Stimulated activated CD4-positive, alpha-beta T cell treated with anti-CD3 and anti-CD28 coated beads, Interleukin-15, amount 100 ng/mL, for 24 hours (primary cell): ENCODE measurements at regions not wholly inside any gene's neighbourhood (a gene's known extent, or its start where the extent isn't known, plus 50 kb on each side); places are given as distances from the start of the nearest gene placed in this dataset.

Experiments used
- DNase-seq: peaks from one replicate; pipeline ENCODE4 v3.0.0-alpha.2; 2020

DNA sequence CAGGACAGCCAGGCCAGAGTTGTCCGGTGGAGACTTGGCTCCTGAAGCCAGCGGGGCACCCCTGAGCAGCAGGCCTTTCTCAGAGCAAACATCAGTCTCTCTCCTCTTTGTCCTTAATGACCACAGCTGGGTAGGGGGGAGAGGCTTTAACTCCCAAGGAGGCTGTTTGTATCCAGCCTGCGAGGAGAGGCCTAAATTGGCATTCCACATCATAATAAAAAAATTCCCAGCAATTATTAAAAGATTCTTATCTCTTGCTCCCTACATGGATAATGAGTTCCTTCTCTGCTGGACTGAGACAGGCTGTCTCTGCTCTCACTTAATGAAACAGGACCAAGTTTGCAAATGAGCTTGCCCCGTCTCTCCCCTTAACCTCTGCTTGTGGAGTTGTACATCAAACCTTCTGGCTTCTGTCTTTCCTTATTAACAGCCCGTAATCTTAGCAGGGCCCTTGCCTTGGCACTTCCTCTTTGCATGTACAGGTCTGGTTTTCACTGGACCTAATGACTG, 838.2 kb downstream of the MAFB start:
- DNase-seq, result no peak

DNA sequence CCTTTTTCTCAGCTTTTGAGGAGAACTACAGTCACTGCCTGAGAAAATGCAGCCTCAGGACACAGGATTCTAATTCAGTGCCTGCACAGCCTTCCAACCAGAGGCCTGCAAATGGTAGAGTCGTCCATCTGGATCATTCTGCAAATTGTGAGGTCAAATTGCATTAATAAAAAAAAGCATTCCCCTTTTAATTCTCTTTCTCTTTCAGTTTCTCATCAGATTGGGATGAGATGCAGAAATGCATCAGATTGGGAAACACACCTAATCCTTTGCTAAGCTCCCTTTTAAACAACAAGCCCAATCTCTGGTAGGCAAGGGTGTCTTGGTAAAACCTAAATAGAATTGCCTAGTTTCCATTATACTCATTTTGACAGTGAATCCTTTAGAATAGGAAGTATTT, 838.8 kb downstream of the MAFB start:
- DNase-seq, result no peak

GRCh38 chr20:39849664-39850063, 839.4 kb downstream of the MAFB start:
- DNase-seq, result no peak

- DNase-seq, result no peak
Measured at GRCh38 chr20:39849171-39849570, 839.9 kb downstream of the MAFB start.

GRCh38 chr20:39839399-39840119, 849.5 kb downstream of the MAFB start:
- no peak for DNase-seq

- DNase-seq, result no peak
Measured at GRCh38 chr20:39837561-39837960, 851.5 kb downstream of the MAFB start.

DNA sequence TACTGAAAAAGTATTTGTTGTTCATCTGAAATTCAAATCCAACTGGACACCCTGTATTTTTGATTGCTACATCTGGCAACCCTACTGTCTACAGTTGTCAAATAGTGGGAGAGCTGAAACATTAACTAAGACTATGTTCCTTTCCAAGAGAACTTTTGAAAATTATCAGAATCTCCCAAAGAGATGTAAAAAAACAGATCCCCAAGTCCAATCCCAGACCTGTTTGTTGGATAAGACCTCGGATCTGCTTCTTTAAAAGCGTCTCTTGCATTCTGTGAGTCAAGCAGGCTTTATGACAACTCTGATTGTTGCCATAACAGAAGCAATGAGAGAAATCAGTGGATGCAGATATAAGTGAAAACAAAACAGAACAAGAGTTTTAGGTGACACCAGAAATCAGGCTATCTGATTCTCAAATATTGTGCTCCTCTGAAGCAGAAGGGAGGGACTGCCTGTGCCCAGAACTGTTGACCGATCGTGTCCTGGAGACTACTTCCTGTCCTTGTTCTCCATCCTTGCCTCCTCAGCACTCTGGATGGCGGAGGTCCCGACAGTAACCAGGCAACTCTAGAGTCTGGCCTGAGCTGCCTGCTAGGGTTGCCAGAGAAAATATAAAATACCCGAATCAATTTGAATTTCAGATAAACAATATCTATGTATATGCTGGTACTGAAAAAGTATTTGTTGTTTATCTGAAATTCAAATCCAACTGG, 853.8 kb downstream of the MAFB start:
- DNase-seq, result no peak

GRCh38 chr20:39830903-39831302, 858.1 kb downstream of the MAFB start:
- no peak for DNase-seq

- DNase-seq, result no peak
Measured at GRCh38 chr20:39829661-39830060, 859.4 kb downstream of the MAFB start.

GRCh38 chr20:39829256-39829655, 859.8 kb downstream of the MAFB start:
- no peak for DNase-seq

GRCh38 chr20:39825950-39826349, 863.1 kb downstream of the MAFB start:
- DNase-seq, result no peak

DNA sequence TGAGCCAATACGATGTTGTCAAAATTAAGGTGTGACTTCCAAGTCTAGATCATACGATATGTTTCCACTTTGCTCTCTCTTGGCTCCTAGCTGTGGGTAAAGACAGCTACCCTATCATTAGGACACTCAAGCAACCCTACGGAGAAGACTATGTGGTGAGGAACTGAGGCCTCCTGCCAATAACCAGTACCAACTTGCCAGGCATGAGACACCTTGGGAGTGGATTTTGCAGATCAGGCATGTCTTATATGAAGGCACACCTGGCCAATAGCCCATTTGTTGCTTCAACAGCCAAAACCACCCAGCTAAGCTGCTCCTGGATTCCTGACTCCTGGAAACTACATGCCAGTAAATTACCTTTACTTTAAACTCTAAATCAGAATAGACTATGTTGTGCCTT, 863.4 kb downstream of the DHX35 start:
- no peak for DNase-seq

DNA sequence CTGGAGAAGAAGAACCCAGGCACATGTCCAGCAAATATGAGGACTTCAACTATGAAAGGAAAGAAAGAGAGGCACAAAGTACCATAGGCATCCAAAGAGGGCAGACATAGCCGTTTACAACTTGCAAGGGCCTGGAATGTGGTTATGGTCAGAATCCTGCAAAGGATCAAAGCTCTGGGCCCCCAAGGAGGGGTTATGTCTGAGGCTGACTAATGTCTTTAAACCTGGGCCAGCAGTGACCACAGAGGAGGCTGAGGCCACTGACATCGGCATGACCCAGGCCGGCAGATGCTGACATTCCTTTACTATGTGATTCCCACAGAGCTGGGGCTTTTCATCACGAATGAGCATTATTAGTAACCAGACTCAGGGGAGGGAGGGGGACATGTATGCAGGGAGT, 861.1 kb downstream of the DHX35 start:
- no peak for DNase-seq

DNA sequence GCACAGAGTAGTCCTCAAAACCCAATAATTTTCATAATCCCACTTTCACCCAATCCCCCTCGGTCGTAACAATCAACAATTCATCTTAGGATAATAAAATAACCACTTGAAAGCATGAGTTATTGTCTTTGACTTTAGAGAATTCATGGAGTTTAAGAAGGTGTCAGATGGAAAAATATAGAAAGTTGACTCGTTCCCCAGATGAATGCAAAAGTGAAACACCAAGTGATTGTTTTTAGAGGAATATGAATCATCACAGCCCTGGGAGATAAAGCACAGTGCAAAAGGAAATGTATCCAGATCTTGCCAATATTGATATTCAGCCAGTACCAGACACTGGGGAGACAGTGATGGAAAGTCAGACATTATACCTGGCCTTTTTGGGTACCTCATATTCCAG, 860.5 kb downstream of the DHX35 start:
- no peak for DNase-seq

- no peak for DNase-seq
Measured at GRCh38 chr20:39813190-39813829, 851.2 kb downstream of the DHX35 start.

DNA sequence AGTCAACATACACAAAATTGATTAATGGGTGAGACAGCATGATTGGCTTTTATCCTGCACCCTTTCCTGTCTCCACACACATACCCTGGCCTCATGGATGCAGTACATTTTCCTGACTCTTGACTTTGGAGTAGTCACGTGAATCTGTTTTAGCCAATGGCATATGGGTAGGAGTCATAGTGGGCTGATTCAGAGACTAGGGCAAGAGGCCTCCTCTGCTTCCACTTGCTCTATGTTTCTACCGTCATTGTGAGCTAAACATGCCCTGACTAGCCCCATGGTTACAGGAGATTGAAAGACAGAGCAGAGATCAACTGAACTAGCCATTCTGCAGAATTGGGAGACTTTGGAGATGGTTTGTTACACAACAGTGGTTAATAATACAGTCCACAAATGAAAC, 850.0 kb downstream of the DHX35 start:
- DNase-seq, result no peak

GRCh38 chr20:39810309-39810708, 848.2 kb downstream of the DHX35 start:
- no peak for DNase-seq

DNA sequence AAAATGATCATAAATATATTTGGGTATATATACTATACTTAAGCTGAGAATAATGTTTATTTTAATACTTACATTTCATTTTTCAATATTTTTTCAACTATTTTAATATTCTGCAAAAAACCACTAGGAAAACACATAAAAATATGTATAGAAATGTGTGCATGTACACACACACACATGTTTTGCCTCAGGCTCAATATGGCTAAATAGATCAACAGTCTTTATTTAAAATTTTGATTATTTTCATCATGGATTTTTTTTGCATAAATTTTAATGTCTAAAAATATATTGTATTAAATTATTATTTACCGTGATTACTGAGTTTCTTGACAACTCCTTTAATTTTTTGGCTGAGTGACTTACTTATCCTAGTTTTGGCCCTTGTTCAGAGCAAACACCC, 846.5 kb downstream of the DHX35 start:
- DNase-seq, result no peak

DNA sequence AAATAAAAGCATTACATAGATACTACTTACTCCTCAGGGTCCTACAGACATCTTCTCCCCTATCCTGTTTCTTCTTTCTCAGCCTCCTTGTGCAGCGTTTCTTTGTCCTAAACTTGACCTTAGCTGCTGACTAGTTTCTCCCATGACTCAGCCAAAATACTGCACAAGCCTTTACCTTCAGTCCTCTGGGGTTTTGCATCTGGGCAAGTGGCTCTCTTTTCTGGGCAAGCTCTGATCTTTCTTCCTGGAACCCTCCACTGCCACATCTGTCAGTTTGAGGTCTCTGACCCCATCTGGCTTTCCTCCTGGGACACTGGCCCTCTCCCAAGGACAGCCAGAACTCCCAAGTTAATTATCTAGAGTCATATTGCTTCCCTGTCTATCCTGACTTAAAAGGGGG, 838.4 kb downstream of the DHX35 start:
- no peak for DNase-seq

- no peak for DNase-seq
Measured at GRCh38 chr20:39800111-39800510, 838.0 kb downstream of the DHX35 start.

DNA sequence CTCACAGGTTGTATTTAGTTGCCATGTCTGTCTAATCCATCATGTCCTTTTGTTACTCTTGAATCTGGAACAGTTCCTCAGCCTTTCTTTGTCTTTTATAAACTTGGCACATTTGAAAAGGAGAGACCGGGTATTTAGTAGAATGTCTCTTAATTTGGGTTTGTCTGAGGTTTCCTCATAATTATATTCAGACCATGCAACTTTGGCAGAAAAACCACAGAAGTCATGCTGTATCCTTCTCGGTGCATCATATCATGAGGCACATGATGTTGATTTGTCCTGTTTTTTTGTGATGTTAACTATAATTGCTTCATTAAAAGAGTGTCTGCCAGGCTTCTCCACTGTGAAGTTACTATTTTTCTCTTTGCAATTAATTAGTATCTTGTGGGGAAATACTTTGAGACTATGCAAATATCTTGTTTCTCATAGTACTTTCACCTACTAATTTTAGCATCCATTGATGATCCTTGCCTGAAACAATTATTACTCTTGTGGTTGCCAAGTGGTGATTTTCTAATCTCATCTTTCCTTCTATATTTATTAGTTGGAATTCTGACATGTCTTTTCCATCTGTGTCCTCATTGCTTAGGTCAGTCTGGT, 837.3 kb downstream of the DHX35 start:
- DNase-seq, result no peak

- DNase-seq, result no peak
Measured at GRCh38 chr20:39795401-39796272, 833.5 kb downstream of the DHX35 start.

- DNase-seq, result no peak
Measured at GRCh38 chr20:39792334-39792733, 830.2 kb downstream of the DHX35 start.
